Stimulated activated CD4-positive, alpha-beta T cell treated with anti-CD3 and anti-CD28 coated beads, Interleukin-1b, Interleukin-23, amount 100 ng/mL, for 48 hours (primary cell): ENCODE measurements at regions not wholly inside any gene's neighbourhood (a gene's known extent, or its start where the extent isn't known, plus 50 kb on each side); places are given as distances from the start of the nearest gene placed in this dataset.
"Not testable (repeated sequence)": the region's sequence is repeated elsewhere in the genome, so short reads cannot be mapped to it uniquely, and the experiment has no call there.

Source experiments
- DNase-seq: peaks from one replicate; pipeline ENCODE4 v3.0.0-alpha.2; 2020

DNA sequence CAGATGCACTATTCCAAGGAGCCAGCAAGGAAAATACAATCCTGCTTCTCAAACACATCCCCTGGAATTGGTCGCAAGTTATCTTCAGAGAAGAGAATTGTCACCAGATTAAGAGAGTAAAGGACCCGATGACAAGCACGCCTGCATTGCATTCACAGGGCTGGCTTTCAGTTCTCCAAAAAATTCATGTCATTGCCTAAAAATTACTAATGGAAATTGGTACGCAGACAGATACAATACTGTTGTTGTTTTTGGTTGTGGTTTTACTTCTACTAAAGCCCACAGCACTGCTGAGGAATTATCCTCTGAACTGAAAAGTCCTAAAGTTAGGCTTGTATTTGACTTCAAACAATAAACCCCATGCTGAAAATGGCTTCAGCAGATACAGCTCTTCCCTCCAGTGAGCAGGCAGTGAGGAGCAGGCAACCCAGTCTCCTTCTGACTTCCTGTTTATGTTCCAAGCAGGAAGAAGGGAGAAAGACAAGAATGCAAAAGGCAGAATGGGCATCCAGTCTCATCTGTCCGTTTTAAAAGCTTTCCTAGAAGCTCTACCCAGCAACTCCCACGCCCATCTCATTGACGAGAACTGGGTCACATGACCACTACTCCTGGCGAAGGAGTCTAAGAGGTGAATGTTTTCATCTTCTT lies 80.6 kb upstream of the ZNF366 start:
- no peak for DNase-seq

DNA sequence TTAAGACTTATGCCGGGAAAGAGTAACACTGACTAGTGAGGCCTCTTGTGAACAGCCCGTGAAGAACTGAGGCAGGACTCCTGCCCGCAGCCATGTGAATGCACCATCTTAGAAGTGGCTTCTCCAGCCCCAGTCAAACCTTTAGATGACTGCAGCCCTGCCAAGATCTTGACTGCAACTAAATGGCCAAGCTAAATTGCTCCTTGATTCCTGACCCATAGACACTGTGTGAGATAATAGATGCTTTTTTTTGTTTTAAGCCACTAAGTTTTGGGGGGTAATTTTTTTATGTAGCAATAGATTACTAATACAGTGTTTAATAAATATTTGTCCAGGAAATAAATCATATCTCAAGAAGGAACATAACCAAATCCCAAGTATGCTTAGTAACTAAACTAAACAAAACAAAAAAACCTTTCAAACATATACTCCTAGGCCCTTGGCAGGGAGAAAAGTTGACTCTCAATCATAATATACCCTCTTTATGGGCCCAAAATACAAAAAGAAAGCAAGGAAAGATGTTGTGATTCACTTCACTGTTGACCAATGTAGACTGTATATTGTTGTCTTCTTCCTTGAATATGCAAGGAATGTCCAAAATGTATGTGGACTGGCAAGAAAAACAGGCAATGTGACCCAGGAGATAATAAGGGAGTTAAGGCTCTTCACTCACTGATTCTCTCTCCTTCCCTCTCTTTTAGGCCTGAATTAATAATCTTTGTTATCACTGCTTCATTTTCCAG lies 79.7 kb upstream of the ZNF366 start:
- no peak for DNase-seq

DNA sequence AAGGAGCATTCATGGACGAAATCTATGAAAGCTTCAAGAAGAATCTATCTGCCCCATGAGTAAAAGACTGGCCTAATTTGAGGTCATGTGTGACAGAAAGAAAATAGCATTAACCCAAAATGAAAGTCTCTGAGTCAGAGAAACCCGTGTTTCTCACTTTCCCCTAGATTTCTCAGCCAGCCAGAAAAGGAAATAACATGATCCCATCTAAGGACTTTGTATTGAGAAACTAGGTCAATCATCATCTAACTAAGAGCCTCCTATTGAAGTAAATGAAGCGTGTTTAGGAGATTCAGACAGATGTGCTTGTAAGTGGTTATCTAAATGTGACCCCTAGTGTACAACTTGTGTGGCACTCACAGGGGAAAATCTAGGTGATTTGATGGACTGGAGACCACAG lies 77.3 kb upstream of the ZNF366 start:
- DNase-seq = no peak

DNA sequence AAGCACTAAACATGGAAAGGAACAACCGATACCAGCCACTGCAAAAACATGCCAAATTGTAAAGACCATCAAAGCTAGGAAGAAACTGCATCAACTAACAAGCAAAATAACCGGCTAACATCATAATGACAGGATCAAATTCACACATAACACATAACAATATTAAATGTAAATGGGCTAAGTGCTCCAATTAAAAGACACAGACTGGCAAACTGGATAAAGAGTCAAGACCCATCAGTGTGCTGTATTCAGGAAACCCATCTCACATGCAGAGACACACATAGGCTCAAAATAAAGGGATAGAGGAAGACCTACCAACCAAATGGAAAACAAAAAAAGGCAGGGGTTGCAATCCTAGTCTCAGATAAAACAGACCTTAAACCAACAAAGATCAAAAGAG lies 72.1 kb upstream of the ZNF366 start:
- not testable (repeated sequence) for DNase-seq

DNA sequence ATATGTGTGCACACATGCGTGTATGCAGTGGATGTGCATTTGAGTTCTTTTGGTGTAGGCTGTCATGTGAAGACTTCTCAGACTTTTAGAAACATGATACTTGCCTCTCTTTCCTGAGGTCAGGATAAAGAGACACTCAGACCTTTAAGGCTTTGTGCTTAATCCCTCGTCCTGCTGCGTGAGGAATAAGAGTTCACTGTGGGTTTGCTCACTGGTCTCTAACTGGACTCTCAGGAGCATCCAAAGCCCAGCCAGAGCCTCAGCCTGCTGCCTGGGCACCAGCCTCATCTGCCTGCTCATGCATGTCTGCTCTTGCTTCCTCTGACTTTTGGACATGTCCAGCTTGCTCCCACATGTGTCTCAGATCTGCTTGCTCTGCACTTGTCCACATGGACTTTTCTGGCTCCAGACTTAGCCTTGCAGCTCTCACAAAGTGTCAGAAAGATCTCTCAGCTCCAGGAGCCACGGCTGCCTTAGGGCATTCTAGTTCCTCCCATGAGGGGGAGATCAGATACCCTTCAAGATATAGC lies 65.1 kb upstream of the ZNF366 start:
- DNase-seq = no peak

DNA sequence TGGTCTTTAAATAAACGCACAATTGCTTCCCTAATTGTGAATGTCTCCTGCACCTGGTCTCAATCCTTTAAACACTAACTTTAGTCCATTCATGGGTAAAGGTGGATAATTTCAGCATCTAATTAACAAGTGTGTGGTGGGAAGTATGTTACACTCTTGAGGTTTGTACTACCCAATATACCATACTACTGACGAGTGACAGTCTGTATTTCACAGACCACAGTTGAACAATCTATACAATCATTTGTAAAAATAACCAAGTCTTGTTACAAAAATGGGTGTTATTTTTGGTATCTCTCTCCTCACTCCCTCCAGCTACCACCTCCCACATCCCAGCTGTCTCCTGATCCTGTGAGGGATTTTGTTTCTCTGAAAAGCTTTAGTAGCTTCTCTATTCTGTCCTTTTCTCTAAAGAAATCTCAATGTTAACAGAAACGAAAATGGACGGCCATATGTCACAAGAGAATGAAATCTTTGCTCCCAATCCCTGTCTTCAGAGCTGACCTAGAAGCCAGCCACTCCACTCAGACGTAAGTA lies 62.3 kb upstream of the ZNF366 start:
- DNase-seq = no peak

DNA sequence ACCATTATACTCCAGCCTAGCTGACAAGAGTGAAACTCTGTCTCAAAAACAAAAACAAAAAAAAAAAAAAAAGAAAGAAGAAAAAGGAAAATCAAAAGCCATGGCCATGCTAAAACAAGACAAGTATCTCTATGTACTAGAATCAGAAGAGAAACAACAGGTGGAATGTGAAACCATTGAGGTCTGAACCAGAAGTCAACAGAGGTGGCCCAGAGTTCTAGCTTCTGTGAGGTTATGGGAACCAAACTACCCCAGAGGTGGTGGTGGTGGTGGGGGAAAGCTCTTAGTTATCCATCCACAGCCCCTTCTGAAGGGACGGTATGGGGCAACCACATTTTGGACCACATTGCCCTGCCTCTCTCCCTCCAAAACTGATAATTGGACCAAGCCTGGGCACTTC lies 59.5 kb upstream of the ZNF366 start:
- DNase-seq = no peak

DNA sequence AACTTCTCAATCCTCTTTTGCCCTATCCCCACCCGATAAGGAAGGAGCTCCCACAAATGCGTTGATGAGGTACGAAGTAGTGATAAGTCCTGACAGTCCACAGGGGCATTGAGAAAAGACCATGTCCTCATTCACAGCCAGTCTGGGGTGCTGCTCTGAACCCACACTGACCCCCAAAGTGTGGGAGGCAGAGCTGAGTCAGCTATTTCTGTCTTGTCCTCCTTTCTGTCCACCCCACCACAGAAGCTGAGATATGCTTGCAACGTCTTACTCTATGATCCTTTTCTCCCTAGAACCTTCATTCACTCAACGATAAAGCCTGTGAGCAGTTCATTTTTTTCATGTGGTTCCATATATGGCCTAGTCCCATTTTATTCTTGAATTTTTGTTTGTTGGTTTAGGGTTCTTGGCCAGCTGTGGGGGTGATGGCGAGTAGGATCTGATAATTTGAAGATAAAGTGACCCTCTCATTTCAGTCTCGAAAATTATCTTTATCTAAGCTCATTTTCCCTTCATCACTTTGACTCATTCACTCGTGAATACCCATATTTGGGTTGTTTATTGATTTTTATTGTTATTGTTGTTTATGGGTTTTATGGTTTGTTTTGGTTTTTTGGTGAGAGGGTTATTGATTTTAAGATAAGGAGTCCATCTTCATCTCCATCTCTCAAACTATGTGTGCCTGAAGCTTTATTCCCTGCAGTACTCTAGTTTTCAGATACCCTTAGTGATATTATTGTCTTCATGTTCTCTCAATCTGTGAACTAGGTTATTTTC lies 58.5 kb upstream of the ZNF366 start:
- no peak for DNase-seq

DNA sequence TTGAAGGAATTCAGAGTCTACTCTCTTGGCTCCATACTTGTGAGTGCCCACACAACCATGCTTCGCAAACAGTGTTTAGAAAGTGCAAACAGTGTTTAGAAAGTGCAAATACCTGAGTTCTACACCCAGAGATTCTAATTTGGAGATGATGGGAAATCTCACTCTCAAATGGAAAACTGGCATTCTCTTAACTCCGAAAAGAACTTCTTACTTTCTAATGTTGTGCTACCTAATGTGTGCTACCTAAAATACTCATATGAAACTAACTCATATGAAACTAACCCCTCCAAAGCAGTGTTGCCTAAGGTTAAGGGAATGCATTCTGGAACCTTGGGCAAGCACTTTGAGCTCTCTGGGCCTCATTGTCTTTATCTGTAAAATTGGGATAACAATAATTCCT lies 55.5 kb upstream of the ZNF366 start:
- no peak for DNase-seq

DNA sequence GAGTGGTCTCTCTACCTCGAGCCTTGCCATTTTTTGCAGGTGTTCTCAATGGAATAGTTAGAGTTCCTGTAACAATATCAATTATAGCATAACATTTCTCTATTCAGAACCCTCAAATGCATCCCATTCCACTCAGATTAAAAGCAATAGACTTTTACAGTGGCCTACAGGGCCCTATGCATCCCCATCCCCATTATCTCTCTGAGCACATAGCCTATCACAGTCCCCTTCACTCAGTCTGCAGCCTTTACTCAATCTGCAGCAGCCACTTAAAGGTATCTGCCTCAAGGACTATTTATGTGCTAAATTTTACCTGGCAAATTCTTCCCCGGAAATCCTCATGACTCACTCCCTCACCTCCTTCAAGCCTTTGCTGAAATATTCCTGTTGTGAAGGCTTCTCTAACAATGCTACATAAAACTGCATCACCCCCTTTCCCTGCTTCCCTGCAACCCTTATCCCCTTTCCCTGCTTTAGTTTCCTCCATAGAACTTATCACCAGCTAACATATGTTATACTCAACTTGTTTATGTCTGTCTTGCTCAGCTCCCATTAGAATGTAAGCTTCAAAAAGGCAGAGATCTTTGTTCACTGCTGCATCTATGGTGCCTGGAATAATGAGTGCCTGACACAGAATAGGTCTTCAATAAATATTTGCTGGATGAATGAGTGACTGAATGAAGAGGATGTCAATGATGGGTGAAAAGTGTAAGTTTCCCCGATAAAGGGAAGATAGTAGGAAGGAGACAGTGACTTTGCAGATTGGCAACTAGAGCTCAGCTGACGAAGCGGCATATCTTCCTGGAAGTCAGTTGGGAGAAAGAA lies 54.1 kb upstream of the ZNF366 start:
- no peak for DNase-seq

DNA sequence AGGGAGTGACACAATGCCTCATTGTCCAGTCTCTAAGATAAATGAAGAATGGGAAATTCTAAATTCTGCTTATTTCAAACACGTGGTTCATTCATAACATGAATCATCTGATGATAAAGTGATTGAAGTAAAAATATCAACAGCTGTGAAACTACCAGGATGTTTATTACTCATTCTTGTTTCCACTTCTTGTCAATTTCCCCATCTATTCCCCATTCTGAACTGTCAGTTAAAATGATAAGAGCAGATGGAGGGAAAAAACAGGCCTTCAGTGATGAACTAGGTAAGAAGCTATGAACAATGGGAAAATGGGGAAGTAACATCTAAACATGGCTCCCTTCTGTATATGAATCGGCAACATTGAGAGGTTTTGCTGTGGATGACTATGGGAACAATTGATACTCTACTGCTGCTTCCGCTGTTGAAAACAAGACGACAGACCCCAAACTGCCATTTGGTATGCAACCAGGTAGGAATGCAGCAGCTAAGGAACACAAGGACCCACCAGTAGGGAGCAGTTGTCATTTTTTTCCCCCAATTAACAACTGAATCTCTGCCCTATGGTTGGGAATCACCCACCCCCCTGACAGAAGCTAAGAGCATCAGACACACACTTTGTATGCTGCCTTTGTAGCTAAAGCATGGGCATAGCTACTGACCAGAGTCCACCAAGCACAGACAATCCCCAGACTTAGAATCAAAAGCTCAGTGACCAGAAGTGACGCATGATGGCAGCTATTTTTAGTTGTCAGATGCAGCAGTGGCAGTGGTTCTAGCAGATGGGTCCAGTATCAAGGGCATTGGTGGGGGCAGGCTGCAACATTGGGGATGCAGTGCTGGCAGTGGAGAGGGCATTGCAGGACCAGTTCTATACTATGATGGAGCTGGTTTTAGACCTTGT lies 52.9 kb upstream of the ZNF366 start:
- DNase-seq = no peak

DNA sequence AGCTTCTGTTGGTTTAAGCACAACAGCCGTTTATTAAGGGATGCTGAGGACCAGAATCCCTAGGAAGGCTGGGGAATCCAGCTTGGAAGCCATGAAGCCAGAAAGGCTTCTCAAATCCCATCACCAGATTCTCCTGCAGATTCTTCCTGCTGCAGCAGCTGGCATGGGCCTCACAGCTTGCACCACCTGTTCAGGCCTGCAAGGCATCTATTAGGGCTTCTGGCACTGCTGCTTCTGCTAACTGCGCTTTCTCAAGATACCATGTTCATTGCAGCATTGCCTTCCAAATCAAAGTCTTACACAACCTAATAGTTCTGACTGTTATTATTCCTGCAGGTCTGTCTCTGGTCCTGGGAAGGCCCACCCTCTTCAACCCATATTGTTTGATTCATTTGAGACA lies 51.2 kb upstream of the ZNF366 start:
- DNase-seq = no peak

DNA sequence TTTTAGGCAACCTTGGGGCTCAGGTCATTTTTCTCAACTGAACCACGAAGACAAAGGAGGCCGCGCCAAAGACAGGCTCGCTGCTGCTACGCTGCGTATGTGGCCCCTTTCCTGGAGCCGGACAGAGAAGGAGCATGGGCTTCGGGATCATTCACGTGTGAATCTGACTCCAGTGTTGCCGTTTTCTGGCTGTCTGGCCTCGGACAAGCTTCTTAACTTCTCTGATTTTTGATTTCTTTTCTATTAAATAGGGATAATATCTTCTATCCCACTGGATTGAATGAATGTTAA lies 50.8 kb upstream of the ZNF366 start:
- no peak for DNase-seq

DNA sequence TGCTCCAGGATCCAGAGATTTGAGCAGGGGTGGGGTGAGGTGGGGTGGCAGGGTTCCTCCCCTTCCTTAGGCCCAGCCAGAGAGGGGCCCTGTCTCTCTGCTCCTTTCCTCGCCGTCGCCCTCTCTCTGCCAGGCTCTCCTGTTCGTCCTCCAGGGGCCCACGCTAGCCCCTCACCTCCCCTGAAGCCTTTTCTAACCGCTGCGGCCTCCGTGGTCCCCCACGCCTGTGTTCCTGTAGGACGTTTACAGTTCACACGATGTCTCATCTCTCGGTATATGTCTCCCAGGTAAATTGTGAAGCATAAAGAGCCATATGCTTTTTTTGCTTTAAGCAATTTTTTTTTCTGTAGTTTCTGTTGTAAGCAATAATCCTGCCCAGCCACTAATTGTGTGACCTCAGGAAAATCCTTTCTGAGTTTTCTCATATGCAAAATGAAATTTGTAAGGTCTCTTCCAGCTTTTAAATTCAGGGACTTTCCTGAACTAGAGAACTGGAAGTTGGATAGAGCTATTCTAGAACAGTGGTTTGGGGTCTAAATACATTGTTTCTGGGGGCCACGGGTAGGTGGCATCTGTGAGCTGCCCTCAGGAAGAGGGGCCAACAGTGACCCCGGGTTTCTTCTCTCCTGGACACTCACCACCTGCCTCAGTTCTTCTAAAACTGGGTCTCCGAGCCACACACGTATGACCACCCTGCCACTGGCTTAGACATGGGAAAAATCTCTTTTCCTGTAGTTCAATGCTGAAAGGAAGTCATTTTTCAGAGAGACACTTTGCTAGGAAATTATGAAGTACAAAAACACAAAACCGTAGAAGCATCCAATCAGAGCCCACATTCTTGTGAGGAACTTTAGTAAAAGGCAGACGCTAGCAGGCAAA lies 50.2 kb upstream of the ZNF366 start:
- no peak for DNase-seq
